HG03095 (cell line): ENCODE measurements at regions not wholly inside any gene's neighbourhood (a gene's known extent, or its start where the extent isn't known, plus 50 kb on each side); places are given as distances from the start of the nearest gene placed in this dataset.

Experiments used
- ATAC-seq: cut with Tn5 transposase; IDR thresholded peaks from one replicate; pipeline ENCODE4 v1.9.1; 2021; ENCODE audit warnings: moderate library complexity; ENCODE audit not compliant: unreplicated experiment

- ATAC-seq, result no peak
These were observed 52.4 kb downstream of the CBLL2 start for GRCh38 chrX:22325096-22325495.

- no peak for ATAC-seq
These were observed 57.1 kb downstream of the CBLL2 start for GRCh38 chrX:22329783-22330182.

DNA sequence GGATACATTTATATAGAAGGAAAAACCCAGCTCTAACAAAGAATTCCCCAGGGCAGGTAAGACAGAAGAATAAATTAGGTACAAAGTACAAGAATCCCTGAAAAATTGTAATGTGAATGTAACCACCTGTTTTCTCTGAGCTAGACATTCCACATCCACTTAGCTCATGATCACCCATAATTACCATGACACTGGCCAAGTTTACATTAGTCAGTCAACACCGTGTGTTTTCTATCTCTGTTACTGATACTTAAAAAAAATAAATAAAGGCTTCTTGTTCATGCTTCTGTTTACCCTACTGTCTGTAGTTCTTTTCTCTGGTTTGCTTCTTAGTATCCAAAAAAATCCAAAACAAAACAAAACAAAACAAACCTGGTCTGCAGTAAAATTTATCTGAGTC lies 66.0 kb downstream of the CBLL2 start:
- no peak for ATAC-seq

DNA sequence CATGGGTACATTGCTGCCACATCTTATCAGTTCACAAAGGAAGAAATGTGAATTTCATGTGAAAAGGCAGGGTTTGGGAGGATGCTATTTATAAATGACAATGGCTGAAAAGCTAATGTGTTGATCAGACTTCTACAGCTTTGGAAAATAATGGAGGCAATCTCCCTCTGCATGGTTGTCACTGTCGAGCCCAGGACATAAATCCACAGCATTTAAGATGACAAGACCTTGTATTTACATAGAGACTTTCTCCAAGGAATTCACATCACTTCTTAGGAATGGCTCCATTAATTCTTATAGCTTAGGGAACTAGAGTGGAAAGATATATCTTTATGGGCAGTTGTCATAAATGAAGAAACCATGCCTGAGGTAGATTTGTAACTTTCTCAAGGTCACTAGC lies 66.7 kb downstream of the CBLL2 start:
- ATAC-seq, result no peak

GRCh38 chrX:22340022-22340616 lies 67.4 kb downstream of the CBLL2 start:
- no peak for ATAC-seq

DNA sequence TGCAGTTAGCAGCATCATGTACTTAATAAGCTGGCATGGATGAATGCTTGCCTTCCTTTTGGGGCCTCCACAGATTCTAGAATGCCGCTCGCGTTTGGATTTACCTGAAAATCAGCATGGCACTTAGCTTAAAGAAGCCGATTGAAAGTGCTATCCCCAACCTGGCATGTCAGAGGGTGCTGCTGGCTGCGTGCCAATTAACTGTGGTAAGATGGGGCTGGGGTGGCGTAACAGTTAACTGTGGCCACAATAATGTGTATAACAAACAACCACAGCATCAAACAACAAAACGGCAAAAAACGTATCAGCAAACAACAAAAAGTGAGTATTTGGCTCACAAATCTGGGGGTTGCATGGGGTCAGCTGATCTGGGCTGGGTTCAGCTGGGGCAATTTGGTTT lies 70.5 kb downstream of the CBLL2 start:
- ATAC-seq, result no peak

DNA sequence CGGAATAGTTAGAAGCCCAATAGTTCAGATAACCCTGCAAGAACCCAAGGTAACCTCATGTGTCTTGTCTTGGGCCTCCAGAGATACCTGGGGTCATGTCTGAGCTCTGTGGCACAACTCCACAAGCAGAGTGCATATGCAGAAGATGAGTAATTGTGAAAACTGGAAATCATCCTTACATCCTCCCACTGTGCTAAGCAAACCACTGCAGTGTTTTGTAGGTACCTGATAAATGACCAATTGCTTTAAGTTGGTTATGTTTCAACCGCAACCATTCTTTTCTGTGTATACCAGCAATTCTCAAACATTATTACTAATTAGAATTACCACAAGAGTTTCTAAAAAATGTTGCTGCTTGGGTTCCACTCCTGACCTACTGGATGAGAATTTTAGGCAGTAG lies 73.2 kb downstream of the CBLL2 start:
- ATAC-seq, result no peak

- ATAC-seq, result no peak
These were observed 74.8 kb downstream of the CBLL2 start for GRCh38 chrX:22347491-22347890.

- no peak for ATAC-seq
These were observed 76.4 kb downstream of the CBLL2 start for GRCh38 chrX:22349116-22349515.

DNA sequence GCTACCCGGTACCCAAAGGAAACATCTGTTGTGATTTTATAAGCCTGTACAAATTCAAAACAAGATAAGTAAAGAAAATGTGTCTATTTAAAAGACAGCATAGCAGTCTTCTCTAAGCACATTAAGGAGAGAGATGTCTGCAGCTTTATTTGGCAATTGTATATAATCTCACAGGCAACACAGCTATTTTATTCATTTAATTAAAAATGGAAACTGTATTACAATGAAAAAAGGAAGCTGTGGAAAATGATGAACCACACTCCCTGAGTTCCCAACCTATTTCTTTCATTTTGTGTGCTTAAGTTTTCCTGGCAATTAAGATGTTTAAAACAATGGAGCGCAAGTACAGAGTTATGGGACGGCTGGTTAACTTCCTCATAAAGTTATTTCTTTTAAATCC lies 78.4 kb downstream of the CBLL2 start:
- no peak for ATAC-seq

DNA sequence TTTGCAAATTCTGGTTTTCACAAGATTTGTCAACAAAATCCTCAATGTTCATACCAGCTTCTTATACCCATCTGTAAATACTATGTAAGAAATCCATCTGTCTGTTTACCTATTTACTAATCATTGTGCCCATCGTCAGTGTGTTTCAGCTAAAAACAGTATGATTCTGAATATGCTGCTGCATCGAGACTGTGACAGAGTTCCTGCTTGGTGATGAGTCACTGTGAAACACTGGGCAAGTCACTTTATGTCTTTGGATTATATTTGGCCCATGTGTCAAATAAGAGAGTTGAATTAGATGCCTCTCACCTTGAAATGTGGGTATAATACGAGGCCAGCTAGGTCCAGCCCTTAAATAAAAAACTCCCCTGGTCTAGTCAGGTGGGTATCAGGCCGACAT lies 79.3 kb downstream of the CBLL2 start:
- no peak for ATAC-seq

DNA sequence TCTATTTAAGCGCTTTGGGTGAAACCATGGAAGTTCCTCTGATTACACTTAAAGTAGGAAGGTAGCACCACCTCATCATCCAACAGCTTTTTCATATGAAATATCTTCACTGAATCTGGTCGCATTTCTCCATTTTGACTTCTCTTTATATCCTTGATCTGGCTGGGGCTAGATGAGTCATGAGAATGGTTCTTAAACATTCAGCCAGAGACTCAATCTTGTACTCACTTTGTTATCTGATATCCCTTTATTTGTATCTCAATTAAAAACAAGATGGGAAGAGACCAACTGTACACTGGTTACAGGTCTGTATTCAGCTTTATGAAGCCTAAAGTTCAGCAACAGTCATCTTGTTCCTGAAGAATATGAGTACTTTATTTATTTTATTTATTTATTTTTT lies 84.9 kb downstream of the CBLL2 start:
- no peak for ATAC-seq

- no peak for ATAC-seq
These were observed 87.4 kb downstream of the CBLL2 start for GRCh38 chrX:22360129-22360528.

DNA sequence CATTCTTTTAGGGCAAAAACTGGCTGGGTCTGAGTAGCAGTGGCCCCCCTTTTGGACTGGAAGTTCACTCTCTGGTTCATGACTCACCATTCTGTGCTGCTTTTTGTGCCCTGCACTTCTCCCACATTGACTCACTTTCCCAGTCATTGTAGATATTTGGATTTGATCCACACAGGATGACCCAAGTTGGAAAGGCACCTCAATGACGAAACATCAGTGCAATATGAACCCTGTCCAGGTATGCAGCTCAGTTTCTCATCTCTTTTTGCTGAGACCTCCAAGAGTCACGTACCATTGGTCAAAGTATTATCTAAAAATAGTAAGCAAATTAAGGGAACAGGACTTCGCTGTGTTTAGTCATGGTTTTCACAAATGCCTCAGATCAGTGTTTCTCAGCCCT lies 92.7 kb downstream of the CBLL2 start:
- ATAC-seq, result no peak

GRCh38 chrX:22366166-22366702 lies 93.5 kb downstream of the CBLL2 start:
- ATAC-seq, result no peak

GRCh38 chrX:22366906-22367305 lies 94.2 kb downstream of the CBLL2 start:
- ATAC-seq, result no peak

DNA sequence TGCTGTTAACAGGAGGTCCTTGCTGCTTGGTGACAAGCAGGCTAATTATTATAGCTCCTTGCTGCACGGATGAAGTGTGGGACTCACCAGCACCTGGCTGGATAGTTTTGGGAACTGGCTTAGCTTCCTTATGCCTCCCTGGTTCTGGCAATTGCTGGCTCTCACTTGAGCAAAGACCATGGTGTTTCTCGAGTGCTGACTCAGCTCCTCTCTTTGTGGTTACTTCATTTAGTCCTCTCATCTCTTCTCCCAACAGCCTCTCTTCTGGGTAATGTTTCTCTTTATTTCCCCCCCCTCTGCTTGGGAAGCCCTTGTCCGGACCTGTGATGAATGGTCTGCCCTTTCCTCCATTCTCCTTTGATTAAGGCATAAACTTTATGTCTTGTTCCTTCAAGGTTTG lies 100.4 kb downstream of the CBLL2 start:
- ATAC-seq, result no peak

GRCh38 chrX:22373766-22374165 lies 101.1 kb downstream of the CBLL2 start:
- ATAC-seq, result no peak

GRCh38 chrX:22376369-22376768 lies 103.7 kb downstream of the CBLL2 start:
- ATAC-seq, result no peak

GRCh38 chrX:22378296-22378695 lies 105.6 kb downstream of the CBLL2 start:
- no peak for ATAC-seq

DNA sequence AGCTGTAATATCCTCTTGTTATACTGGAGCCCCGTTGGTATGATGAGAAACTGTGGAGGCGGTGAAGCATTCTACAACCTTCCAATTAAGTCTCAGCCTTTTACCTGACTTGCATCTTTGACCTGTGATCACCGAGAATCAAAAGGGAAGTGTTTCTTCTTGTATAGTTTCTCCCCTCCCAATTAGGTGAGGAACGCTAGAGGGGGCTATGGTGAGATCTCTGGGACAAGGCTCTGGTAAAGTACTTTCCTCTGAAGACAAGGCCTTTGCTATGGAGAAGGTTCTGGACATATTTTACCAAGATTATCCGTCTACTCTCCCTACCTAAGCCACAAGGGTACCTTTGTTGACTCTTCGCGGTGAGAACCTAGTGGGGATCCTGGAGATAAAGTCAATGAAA lies 111.3 kb downstream of the CBLL2 start:
- no peak for ATAC-seq

- ATAC-seq, result no peak
These were observed 117.0 kb downstream of the CBLL2 start for GRCh38 chrX:22389556-22390179.
